OCI-LY3 (cell line): ENCODE measurements at regions not wholly inside any gene's neighbourhood (a gene's known extent, or its start where the extent isn't known, plus 50 kb on each side); places are given as distances from the start of the nearest gene placed in this dataset.

Experiments used
- CTCF ChIP-seq: fragments of 200-600, 300-600 bp; sonication (generic); IDR thresholded peaks from 2 replicates; pipeline ENCODE4 v1.5.1; 2014; ENCODE audit warnings: antibody characterized with exemption, low read length, low read depth
- EZH2phosphoT487 ChIP-seq: fragments of 200-600 bp; shearing (Covaris generic); IDR thresholded peaks from 2 replicates; pipeline ENCODE4 v1.6.1; 2018; ENCODE audit warnings: antibody characterized with exemption, mixed run types, low read depth

DNA sequence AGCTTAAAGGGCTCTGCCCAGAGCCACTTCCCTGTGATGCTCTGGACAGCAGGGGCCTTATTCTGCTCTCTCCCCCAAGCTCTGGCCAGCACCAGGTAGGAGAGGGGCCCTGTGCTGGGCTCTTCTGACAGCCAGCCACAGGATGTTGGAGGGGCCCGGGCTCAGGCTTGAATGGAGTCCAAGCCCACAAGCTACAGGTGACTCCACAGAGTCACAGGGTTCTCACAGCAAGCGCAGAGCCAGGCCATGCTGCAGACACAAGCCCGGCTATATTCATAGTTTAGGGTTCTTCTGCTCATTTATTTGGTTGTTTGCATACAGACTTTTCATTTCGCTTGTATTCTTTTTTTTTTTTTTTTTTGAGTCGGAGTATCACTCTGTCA lies 1392.8 kb downstream of the BRD1 start:
- TF ChIP-seq CTCF (no peak), EZH2phosphoT487 (no peak)
